GM12872 (cell line): ENCODE measurements at regions not wholly inside any gene's neighbourhood (a gene's known extent, or its start where the extent isn't known, plus 50 kb on each side); places are given as distances from the start of the nearest gene placed in this dataset.

Experiments
- CTCF ChIP-seq: IDR thresholded peaks from 3 replicates; pipeline ENCODE4 v1.5.1; 2011; ENCODE audit warnings: low read depth, mild to moderate bottlenecking, low read length, moderate library complexity; ENCODE audit not compliant: insufficient read depth

GRCh38 chr5:51802551-51803184 is 419.4 kb downstream of the ISL1 start:
- no peak for TF ChIP-seq CTCF

GRCh38 chr5:51806677-51807076 is 423.4 kb downstream of the ISL1 start:
- TF ChIP-seq CTCF, result no peak

GRCh38 chr5:51810592-51810991 is 427.3 kb downstream of the ISL1 start:
- no peak for TF ChIP-seq CTCF

GRCh38 chr5:51811883-51812471 is 428.7 kb downstream of the ISL1 start:
- TF ChIP-seq CTCF, result no peak

- no peak for TF ChIP-seq CTCF
Observed at GRCh38 chr5:51816427-51816826, 433.2 kb downstream of the ISL1 start.

GRCh38 chr5:51821697-51822096 is 438.4 kb downstream of the ISL1 start:
- TF ChIP-seq CTCF, result no peak

- no peak for TF ChIP-seq CTCF
Observed at GRCh38 chr5:51829230-51829629, 446.0 kb downstream of the ISL1 start.

GRCh38 chr5:51829691-51830090 is 446.4 kb downstream of the ISL1 start:
- TF ChIP-seq CTCF, result no peak
